ENCODE measurements at regions not wholly inside any gene's neighbourhood (a gene's known extent, or its start where the extent isn't known, plus 50 kb on each side); places are given as distances from the start of the nearest gene placed in this dataset.

- TF ChIP-seq REST (IDR thresholded peaks at IDR 0.05; ENCODE audit: insufficient read depth in 1 of 2, low read depth in 2 of 2, low read length in 2 of 2) (no peak), TAF1 (IDR thresholded peaks at IDR 0.05; ENCODE audit: borderline replicate concordance, insufficient read depth, low read length) (no peak), FOXP2 (optimal IDR thresholded peaks at IDR 0.05; ENCODE audit: borderline replicate concordance, extremely low read depth, extremely low read length, insufficient read depth) (no peak), POLR2AphosphoS5 (IDR thresholded peaks at IDR 0.05; ENCODE audit: low read depth, low read length) (no peak), SIN3A (IDR thresholded peaks at IDR 0.05; ENCODE audit: borderline replicate concordance, insufficient read depth, low read length) (no peak)
These were observed 2010.2 kb upstream of the IGFBP7 start for GRCh38 chr4:59120287-59120814.

- no peak for TF ChIP-seq TAF1 (IDR thresholded peaks at IDR 0.05; ENCODE audit: borderline replicate concordance, insufficient read depth, low read length)
- no peak for TF ChIP-seq REST (IDR thresholded peaks at IDR 0.05; ENCODE audit: insufficient read depth in 1 of 2, low read depth in 2 of 2, low read length in 2 of 2)
- TF ChIP-seq POLR2AphosphoS5 (IDR thresholded peaks at IDR 0.05; ENCODE audit: low read depth, low read length): no peak
- TF ChIP-seq FOXP2 (optimal IDR thresholded peaks at IDR 0.05; ENCODE audit: borderline replicate concordance, extremely low read depth, extremely low read length, insufficient read depth): no peak
- no peak for TF ChIP-seq SIN3A (IDR thresholded peaks at IDR 0.05; ENCODE audit: borderline replicate concordance, insufficient read depth, low read length)
These were observed 2012.4 kb upstream of the IGFBP7 start for GRCh38 chr4:59122626-59123025.

GRCh38 chr4:59126159-59126558 is 2016.0 kb upstream of the IGFBP7 start:
- no peak for TF ChIP-seq REST (IDR thresholded peaks at IDR 0.05; ENCODE audit: insufficient read depth in 1 of 2, low read depth in 2 of 2, low read length in 2 of 2)
- TF ChIP-seq SIN3A (IDR thresholded peaks at IDR 0.05; ENCODE audit: borderline replicate concordance, insufficient read depth, low read length): no peak
- no peak for TF ChIP-seq FOXP2 (optimal IDR thresholded peaks at IDR 0.05; ENCODE audit: borderline replicate concordance, extremely low read depth, extremely low read length, insufficient read depth)
- no peak for TF ChIP-seq TAF1 (IDR thresholded peaks at IDR 0.05; ENCODE audit: borderline replicate concordance, insufficient read depth, low read length)
- no peak for TF ChIP-seq POLR2AphosphoS5 (IDR thresholded peaks at IDR 0.05; ENCODE audit: low read depth, low read length)

GRCh38 chr4:59127006-59127405 is 2016.8 kb upstream of the IGFBP7 start:
- TF ChIP-seq FOXP2 (optimal IDR thresholded peaks at IDR 0.05; ENCODE audit: borderline replicate concordance, extremely low read depth, extremely low read length, insufficient read depth) (no peak), REST (IDR thresholded peaks at IDR 0.05; ENCODE audit: insufficient read depth in 1 of 2, low read depth in 2 of 2, low read length in 2 of 2) (no peak), SIN3A (IDR thresholded peaks at IDR 0.05; ENCODE audit: borderline replicate concordance, insufficient read depth, low read length) (no peak), TAF1 (IDR thresholded peaks at IDR 0.05; ENCODE audit: borderline replicate concordance, insufficient read depth, low read length) (no peak), POLR2AphosphoS5 (IDR thresholded peaks at IDR 0.05; ENCODE audit: low read depth, low read length) (no peak)

- no peak for TF ChIP-seq SIN3A (IDR thresholded peaks at IDR 0.05; ENCODE audit: borderline replicate concordance, insufficient read depth, low read length)
- TF ChIP-seq POLR2AphosphoS5 (IDR thresholded peaks at IDR 0.05; ENCODE audit: low read depth, low read length): no peak
- no peak for TF ChIP-seq REST (IDR thresholded peaks at IDR 0.05; ENCODE audit: insufficient read depth in 1 of 2, low read depth in 2 of 2, low read length in 2 of 2)
- TF ChIP-seq TAF1 (IDR thresholded peaks at IDR 0.05; ENCODE audit: borderline replicate concordance, insufficient read depth, low read length): no peak
- no peak for TF ChIP-seq FOXP2 (optimal IDR thresholded peaks at IDR 0.05; ENCODE audit: borderline replicate concordance, extremely low read depth, extremely low read length, insufficient read depth)
These were observed 2017.6 kb upstream of the IGFBP7 start for GRCh38 chr4:59127743-59128142.

All from PFSK-1 (cell line).